Pons (tissue), 1 donor: ENCODE measurements at regions not wholly inside any gene's neighbourhood (a gene's known extent, or its start where the extent isn't known, plus 50 kb on each side); places are given as distances from the start of the nearest gene placed in this dataset.
"Not testable (repeated sequence)": the region's sequence is repeated elsewhere in the genome, so short reads cannot be mapped to it uniquely, and the experiment has no call there.

ENCODE experiments used
- DNase-seq: peaks from one replicate; pipeline ENCODE4 v3.0.0-alpha.2; 2016; ENCODE audit warnings: low spot score

DNA sequence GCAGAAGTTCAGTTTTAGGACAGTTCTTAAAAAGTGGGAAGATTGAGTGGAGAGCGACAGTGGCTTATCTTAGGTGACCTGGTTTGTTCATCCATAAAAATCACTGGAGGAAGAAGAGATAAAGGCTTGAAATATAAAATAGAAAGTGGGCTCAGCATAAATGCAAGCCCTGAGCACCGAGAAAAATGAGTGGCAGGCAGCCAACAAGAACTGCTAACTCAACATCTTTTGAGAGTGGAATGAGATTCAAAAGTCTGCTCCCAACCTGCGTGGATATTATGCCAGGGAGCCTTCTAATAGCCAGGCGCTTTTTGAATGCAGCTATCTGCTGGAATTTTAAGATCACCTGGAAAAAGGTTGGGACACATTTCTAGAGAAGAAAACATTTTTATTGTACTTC lies 666.5 kb downstream of the FLRT2 start:
- no peak for DNase-seq

DNA sequence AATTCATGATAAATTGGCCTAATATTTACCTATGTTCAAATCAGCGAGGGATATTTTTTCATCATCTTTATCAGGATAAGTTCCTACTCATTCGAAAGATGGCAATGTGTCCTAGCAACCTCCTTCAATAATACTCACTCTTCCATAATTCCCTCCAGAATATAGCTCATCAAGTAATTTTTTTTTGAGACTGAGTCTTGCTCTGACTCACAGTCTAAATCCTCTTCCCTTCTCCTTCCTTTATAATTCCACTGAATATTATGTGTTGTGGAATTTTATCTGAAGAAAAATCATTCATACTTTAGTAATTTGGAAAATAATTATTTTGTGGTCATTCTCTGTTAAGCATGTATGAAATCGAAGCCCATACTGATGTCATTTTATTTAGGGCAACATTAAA lies 663.8 kb downstream of the FLRT2 start:
- no peak for DNase-seq

DNA sequence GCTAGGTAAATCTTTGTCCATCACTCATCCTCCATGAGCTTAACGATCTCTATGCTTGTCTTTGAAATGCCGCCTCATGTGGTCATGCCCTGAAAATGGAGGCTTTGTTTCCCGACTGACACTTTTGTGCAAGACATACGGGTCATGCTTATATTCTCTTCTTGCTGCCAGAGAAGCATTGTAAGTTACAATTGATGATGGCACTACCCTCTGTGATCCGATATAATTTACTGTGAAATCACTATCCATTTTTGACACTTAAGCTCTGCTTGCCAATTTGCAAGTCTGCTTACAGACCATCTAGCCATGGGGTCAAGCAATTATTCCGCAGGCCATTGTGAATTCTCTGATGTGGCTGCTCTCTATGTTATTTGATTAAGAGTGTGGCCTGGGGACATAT lies 650.0 kb downstream of the FLRT2 start:
- DNase-seq = peak; percentile 13

DNA sequence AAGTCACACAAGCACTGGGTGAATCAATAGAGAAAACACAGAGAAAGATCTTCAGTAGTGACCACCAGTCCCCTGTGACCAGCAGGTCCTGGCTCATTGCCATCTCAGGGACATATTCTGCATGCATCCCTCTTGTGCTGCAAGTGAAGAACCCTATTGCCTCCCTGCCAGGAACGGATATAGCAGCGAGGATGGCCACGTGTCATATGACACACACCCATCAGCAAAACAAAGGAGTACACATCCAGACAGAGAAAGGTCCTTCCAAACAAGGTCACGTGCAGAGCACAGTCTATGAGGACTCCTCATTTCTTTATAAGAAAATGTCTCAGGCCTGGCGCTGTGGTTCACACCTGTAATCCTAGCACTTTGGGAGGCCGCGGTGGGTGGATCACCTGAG lies 638.4 kb downstream of the FLRT2 start:
- DNase-seq = no peak

DNA sequence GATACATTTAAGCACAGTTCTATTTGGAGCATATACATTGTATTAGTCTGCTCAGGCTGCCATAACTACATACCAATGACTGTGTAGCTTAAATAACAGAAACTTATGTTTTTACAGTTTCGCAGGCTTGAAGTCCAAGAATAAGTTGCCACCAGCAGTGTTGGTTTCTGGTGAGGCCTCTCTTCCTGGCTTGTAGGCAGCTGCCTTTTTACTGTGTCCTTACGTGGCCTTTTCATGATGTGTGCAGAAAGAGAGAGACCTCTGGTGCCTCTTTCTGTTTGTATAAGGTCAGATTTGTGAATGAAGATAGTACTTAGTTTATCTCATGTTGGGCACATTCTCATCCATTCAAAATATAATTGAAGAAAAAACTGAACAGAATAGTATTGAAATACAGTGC lies 636.6 kb downstream of the FLRT2 start:
- no peak for DNase-seq

DNA sequence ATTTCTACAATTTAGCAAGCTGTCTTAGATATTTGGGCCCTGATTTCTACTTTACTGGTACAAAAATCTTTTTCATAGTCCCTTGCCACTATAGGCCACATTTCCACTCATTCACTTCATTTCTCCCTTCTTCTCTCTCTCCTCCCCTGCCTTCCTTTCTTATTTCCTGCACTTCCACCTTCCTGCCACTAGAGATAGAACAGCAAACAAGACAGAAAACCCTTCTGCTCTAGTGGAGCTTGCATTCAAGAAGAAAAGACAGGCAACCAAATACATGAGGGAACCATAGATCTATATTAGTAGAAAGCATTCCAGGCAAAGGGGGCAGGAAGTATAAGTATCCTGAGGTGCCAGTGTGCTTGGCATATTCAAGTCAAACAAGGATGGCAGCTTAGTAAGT lies 623.5 kb downstream of the FLRT2 start:
- DNase-seq = no peak

DNA sequence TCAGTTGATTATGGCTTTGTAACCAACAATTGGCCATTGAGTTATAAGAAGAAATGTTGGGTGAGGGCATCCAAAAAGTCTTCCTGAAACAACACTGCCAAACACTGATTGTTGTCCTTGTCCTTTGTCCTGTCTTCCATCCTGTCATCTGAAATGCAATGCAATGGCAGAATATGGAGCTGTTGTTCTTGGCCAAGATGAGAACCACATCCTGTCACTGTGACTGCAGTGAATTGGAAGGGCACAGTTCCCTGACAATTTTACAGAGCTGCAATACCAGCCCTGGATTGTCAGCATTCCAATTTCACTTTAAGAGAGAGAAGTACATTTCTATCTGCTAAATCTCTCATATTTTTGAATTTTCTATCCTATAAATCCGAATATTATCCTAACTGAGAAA lies 613.3 kb downstream of the FLRT2 start:
- no peak for DNase-seq

DNA sequence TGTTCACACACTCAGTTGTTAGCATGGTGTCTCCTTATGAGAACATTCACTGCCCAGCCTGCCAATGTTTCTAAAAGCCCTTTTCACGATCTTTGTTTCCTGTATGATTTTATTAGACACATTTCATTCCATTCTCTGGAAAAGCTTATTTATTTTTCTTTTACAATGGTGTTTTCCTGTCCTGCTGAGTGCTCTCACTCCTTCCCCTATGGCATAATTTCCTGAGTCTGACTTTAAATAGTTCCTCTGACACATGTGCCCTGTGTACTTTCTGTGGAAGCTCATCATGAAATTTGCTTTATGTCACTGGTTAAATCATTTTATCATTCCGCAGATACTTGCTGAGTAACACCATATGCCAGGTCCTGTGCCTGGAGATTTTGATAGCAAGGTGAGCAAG lies 612.0 kb downstream of the FLRT2 start:
- DNase-seq = no peak

DNA sequence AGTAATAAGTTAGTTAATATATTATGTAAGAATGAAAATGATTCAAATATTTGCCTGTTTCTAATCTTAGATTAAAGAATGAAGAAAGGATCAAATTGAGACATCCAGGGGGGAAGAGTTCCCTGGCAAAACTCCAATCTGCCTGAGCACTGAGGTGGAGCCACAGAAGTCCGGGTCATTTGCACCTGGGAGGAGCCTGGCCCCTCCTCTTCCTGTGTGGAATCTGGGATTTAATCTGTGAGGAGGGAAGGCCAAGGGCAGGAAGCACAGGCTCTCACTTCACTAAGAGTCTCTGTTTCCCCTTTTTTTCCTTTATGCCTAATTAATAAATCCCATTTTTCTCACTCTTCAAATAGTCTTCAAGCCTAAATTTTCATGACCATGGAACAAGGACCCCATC lies 599.5 kb downstream of the FLRT2 start:
- no peak for DNase-seq

DNA sequence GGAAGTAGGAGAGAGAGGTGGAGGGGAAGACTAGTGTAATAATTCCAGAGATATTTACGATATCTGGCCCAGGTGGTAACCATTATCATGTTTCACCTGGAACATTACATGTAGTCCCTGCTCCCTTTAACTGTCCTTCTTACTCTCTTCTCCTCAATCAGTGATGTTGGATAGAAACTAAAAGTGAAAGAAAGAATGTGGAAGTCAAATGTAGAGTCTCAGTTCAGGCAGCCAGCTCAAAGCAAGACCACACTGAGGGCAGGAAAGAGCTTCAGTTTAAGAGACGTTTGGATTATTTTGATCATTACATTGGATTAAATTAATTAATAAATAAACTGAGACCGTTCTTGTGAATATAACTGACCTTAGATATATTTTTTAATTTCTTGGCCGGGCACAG lies 594.4 kb downstream of the FLRT2 start:
- no peak for DNase-seq

DNA sequence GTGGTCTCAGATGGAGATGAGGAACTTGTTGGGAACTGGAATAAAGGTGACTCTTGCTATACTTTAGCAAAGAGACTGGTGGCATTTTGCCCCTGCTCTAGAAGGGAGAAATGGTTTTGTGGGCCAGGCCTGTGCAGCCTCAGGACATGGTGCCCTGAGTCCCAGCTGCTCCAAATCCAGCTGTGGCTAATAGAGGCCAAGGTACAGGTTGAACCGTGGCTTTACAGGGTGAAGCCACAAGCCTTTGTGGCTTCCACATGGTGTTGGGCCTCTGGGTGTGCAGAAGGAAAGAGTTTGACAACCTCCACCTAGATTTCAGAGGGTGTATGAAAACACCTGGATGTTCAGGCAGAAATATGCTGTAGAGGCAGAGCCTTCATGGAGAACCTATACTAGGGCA lies 586.0 kb downstream of the FLRT2 start:
- DNase-seq = no peak

DNA sequence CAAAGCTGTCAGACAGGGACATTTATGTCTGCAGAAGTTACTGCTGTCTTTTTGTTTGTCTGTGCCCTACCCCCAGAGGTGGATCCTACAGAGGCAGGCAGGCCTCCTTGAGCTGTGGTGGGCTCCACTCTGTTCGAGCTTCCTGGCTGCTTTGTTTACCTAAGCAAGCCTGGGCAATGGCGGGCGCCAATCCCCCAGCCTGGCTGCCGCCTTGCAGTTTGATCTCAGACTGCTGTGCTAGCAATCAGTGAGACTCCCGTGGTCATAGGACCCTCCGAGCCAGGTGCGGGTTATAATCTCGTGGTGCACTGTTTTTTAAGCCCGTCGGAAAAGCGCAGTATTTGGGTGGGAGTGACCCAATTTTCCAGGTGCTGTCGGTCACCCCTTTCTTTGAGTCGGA lies 580.9 kb downstream of the FLRT2 start:
- not testable (repeated sequence) for DNase-seq

DNA sequence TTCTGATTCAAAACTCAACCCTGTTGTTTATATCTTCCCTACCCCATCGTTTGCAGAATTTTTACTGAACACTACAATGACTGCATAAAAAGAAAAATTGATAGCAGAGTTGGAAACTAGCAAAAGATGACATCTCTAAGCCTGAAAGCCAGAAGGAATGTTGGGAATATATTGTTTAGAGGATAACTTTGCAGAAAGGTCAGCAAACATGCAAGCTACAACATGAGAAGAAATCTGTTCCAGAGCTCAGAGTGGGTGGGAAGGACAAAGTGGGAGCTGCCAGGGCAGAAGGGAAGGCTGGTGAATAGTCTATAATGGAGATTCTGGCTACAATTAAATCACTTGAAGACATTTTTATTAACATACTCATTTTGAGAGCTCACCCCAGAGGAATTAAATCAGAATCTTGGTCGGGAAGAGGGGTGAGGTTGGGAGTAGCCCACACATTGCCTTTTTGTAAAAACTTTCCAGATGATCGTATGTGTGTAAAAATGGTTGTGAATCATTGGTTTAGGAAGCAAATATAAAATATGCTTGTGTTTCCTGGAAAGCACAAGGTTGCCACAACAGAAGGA lies 574.8 kb downstream of the FLRT2 start:
- no peak for DNase-seq

DNA sequence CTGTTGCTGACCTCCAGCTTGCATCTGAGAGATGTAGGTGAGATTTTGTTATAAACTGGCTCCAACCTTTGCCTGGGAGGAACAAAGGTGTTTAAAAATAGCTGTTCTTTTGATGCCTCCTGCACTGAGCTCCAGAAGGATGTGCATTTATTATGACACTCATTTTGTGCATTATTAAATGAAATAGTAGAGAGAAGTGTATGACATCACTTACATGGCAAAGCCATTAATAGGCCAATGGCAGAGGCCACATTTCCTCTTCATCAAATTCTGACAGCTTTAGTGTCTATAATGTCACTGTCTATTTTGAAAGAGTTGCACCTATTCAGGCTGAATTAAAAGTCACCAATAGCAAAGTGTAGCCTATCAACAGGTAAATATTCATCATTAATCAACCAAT lies 564.6 kb downstream of the FLRT2 start:
- no peak for DNase-seq

DNA sequence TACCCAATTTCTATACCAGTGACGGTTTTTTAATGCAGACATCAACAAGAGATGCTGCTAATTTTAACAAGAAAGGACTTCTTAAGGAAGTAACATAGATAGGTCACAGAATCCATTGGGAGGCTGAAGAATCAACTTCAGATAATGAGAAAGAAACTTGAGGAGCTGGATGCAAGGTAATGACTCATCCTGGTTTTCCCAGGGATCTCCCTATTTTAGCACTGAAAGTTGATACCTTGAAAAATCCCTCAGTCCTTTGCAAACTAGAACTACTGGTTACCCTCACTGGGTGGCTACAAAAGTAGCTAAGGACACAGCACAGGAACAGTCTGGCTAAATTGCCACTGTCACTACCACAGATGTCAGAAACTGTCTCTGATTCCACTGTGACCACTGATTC lies 561.9 kb downstream of the FLRT2 start:
- DNase-seq = no peak

DNA sequence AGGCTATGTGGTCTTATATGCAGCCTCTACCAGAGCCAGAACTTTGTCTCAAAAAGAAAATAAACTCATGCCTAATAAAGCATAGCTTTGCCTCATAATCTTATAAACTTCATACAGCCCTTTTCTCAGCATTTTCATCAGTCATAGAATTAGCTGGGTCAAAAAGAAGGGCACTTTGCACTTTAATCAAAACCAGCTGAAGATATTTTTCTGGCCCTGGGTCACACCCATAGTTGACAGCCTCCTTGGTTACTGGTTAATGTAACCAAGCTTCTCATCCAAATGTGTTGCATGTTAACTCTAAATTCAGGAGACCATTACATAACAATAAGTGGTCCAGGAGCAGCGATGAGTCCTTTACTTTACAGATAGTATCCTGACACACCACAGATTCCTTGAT lies 558.2 kb downstream of the FLRT2 start:
- DNase-seq = no peak

DNA sequence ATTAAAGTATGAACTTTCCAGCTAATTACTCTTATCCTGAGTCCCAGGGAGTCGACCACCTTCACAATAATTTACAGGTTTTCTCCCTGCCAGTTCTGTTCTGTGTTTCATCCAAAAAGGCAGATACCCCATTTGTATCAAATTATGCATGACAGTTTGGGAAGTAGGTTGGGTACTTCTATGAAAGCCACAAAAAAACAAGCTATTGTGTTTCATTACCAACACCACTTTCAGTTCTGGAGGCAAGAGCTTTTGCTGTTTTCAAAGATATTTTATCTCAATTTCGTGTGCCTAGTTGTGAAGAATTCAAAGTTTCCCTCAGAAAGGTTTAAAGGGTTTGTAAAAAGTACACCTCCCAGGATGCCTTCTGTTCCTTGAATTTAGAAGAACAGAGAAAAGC lies 557.4 kb downstream of the FLRT2 start:
- DNase-seq = no peak

DNA sequence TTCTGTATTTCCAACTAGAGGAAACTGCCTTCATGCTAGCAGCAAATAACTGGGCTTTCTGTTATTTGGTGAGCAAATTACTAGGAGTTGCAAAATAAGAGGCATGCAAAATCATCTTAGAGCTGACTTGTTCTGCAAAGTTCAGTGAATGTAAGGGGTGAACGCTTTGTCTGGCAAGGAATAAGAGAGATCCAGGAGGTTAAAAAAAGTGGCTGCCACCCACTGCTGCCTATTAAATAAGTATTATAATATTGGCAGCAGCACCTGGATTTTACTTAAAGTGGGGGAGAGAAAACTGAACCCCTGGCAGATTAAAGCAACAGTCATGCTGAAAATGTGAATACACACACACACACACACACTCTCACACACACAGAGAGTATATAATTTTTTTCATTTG lies 557.0 kb downstream of the FLRT2 start:
- no peak for DNase-seq

DNA sequence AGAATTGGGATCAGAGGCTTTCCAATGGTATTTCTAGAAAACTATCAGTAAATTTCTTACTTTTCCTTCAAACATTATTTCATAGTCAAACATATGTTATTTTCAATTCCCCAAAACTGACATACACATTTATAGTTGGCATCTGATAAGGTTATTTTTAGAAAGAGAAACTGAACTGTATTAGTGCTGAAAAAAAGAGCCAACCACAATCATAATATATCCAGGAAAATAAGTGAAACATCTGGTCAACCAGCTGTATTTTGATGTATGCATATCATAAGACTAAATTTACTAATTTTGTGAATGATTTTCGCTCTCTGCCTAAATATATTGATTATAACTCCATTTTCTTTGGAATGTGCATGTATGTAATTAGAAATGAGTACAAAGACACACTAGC lies 554.2 kb downstream of the FLRT2 start:
- DNase-seq = no peak

DNA sequence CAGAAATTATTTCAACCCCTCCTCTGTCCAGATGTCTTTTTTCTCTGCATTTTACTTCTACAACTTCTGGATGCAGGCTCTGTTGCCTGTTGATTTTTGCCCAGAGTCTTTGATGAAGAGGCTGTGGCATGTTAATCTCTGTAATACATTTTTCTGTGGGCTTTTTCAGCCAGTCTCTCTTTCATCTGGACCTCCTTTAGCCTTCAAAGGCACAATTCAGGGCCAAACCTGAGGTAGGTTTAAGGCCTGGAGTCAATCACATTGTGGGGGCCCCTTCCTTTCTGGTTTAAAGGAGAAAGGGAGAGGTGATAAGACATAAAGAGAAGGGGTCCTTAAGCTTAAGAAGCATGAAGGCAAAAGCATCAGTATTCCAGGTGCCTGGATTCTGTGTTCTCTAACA lies 553.7 kb downstream of the FLRT2 start:
- DNase-seq = no peak

DNA sequence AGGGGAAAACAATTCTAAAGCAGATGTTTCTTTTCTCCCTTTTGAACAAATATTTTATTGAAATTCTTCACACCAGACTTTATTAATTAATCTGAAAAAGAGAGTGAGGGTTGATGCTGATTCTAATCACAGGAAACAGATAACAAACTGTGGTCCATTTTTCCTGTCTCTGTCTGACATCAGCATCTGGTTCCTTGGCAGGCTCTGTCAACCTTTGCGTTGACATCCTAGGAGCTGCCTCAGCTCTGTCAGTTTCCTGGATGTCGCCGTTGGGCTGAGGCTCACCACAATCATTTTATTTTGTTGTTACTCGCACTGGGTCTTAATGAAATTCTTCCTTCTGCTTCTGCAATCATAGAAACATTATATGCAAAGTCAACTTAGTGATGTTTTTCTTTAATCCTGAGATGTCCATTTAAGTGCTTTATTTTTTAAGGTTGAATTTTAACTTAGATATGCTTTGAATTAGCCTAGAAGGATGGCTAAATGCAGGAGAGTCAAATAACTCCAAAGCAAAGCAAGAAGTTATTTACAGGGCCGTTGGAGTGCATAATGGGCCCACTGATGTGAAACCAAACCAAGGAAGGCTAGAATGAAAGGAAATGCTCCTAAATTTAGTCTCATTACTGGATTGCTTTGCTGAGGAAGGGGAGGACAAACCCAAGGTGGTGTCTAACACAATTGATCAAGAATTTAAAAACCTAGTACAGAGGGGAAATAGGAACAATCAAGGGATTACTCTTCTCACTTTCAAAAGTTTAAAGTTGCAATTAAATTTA lies 542.4 kb downstream of the FLRT2 start:
- no peak for DNase-seq

DNA sequence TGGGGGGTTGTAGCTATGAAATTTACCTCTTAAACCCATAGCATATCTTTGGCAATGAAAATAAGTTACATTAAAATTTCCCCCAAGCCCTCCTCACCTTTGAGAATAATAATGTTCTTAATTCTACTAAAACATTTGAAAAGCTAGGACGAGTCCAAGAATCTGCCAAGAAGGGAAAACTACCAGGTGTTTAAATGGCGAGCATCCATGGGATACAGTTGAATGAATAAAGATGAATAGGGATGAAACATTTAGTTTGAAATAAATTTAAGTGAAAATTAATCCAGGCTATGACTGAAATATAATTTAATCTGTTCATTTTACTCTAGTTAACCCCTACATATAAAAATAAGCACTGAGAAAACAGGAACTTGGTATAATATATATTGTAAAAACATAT lies 536.7 kb downstream of the FLRT2 start:
- DNase-seq = no peak

DNA sequence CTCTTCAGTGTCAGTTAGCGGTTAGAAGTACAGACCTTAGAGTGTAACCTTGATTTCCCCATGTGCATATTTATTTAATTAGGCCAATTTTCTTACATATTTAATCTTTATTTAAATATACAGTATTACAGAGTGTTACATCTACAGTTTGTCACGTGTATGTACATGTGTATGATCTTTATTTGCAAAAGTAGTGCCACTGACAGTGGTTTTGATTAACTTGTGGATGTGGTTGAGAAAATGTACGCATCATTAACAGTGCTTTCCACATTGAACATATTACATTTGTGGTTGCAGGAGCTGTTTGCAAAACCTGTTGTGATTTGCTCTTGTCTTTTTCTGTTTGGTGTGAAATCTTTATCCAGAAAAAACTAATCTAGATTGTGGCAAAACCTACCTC lies 535.5 kb downstream of the FLRT2 start:
- DNase-seq = no peak

DNA sequence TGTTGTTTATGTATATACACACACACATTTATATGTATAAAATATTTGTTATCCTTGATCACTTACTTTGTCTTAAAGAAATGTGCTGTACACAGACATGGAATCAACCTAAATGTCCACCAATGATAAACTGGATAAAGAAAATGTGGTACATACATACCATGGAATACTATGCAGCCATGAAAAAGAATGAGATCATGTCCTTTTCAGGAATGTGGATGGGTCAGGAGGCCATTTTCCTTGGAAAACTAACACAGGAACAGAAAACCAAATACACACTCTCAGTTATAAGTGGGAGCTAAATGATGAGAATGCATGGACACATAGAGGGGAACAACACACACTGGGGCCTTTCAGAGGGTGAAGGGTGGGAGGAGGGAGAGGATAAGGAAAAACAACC lies 534.7 kb downstream of the FLRT2 start:
- DNase-seq = not testable (repeated sequence)
